H1 (cell line): ENCODE measurements at regions not wholly inside any gene's neighbourhood (a gene's known extent, or its start where the extent isn't known, plus 50 kb on each side); places are given as distances from the start of the nearest gene placed in this dataset.
"Not testable (repeated sequence)": the region's sequence is repeated elsewhere in the genome, so short reads cannot be mapped to it uniquely, and the experiment has no call there.

Source experiments
- CTCF ChIA-PET: fragments of 300-600 bp; sonication (Branson Sonifier 250); formaldehyde crosslinking; loops from one replicate; lab custom pipeline; 2021; ENCODE audit not compliant: partially characterized antibody; lab: Charles Lee
- POLR2A ChIA-PET: fragments of 300-600 bp; sonication (Branson Sonifier 250); formaldehyde crosslinking; loops from one replicate; lab custom pipeline; 2021; ENCODE audit warnings: inconsistent platforms; ENCODE audit not compliant: partially characterized antibody; lab: Charles Lee
- DNase-seq, 2 experiments: peaks; one replicate each; pipeline versions ENCODE4 v3.0.0 to v3.0.0-alpha.2; 2010 to 2022; ENCODE audit warnings: low spot score in 2 of 2, low read depth in 1 of 2, mixed read lengths in 1 of 2
- FAIRE-seq: peaks from 2 replicates; lab custom pipeline; 2011; peaks lifted over from hg19 to GRCh38; lab: Jason Lieb, UNC
- H2AFZ ChIP-seq: 2 replicates; pipeline ENCODE4 v1.8.1; 2012; ENCODE audit warnings: low read length, inconsistent platforms
- H2AK5ac ChIP-seq: 2 replicates; pipeline ENCODE4 v1.6.1; 2013; ENCODE audit warnings: low read depth, low read length
- H2BK120ac ChIP-seq: replicated peaks from 2 replicates; pipeline ENCODE3; 2013; ENCODE audit warnings: low read depth, low read length, inconsistent platforms
- H2BK12ac ChIP-seq: 2 replicates; pipeline ENCODE4 v1.6.1; 2013; ENCODE audit warnings: low read depth, low read length
- H2BK15ac ChIP-seq: 2 replicates; pipeline ENCODE4 v1.6.1; 2013; ENCODE audit warnings: low read length
- H2BK20ac ChIP-seq: 2 replicates; pipeline ENCODE4 v1.6.1; 2013; ENCODE audit warnings: low read length
- H2BK5ac ChIP-seq: 2 replicates; pipeline ENCODE4 v1.6.1; 2013; ENCODE audit warnings: low read depth, low read length
- H3K14ac ChIP-seq: 2 replicates; pipeline ENCODE4 v1.6.1; 2013; ENCODE audit warnings: inconsistent platforms; ENCODE audit not compliant: insufficient read length
- H3K18ac ChIP-seq: 2 replicates; pipeline ENCODE4 v1.6.1; 2013; ENCODE audit warnings: low read length; ENCODE audit errors: extremely low read depth
- H3K23ac ChIP-seq: 2 replicates; pipeline ENCODE4 v1.6.1; 2013; ENCODE audit warnings: inconsistent platforms; ENCODE audit not compliant: insufficient read length
- H3K23me2 ChIP-seq: 2 replicates; pipeline ENCODE4 v1.6.1; 2013; ENCODE audit warnings: low read depth, low read length
- H3K27ac ChIP-seq: 2 replicates; pipeline ENCODE4 v1.6.1; 2011; ENCODE audit warnings: low read depth, low read length, inconsistent platforms
- H3K27me3 ChIP-seq, 4 experiments: replicated peaks in 1 of 4; 1 replicate in 1 of 4; 2 replicates in 3 of 4; pipeline versions ENCODE4 v1.6.1 to v1.8.1; 2011 to 2013; ENCODE audit warnings: low read length in 3 of 4, mild to moderate bottlenecking in 3 of 4, inconsistent platforms in 2 of 4, mixed read lengths in 2 of 4, moderate library complexity in 1 of 4; ENCODE audit not compliant: control insufficient read depth in 3 of 4, insufficient read depth in 3 of 4; ENCODE audit errors: extremely low read depth in 1 of 4
- H3K36me3 ChIP-seq, 4 experiments: 2 replicates each; pipeline versions ENCODE4 v1.6.1 to v1.8.1; 2011 to 2013; ENCODE audit warnings: mild to moderate bottlenecking in 4 of 4, low read length in 3 of 4, moderate library complexity in 2 of 4, control low read depth in 1 of 4, inconsistent platforms in 1 of 4; ENCODE audit not compliant: insufficient read depth in 4 of 4, control insufficient read depth in 2 of 4
- H3K4ac ChIP-seq: replicated peaks from 2 replicates; pipeline ENCODE3; 2013; ENCODE audit warnings: low read length, low read depth, mixed read lengths, inconsistent platforms; ENCODE audit not compliant: insufficient read length
- H3K4me1 ChIP-seq, 4 experiments: replicated peaks in 1 of 4; 1 replicate in 1 of 4; 2 replicates in 3 of 4; pipeline versions ENCODE4 v1.6.1 to v1.8.1; 2011 to 2013; ENCODE audit warnings: low read length in 3 of 4, inconsistent platforms in 2 of 4, mixed read lengths in 1 of 4; ENCODE audit not compliant: insufficient read depth in 4 of 4, control insufficient read depth in 3 of 4
- H3K4me2 ChIP-seq, 2 experiments: 2 replicates each; pipeline versions ENCODE4 v1.6.1 to v1.8.1; 2011 to 2013; ENCODE audit warnings: low read depth in 2 of 2, low read length in 2 of 2, control low read depth in 1 of 2, inconsistent platforms in 1 of 2, mild to moderate bottlenecking in 1 of 2; ENCODE audit not compliant: insufficient read depth in 1 of 2
- H3K4me3 ChIP-seq, 4 experiments: fragments of 200-600, 300-600 bp in 1 of 4; sonication (generic), shearing (Covaris generic), sonication (Bioruptor Twin) in 1 of 4; 2 replicates each; pipeline versions ENCODE4 v1.5.1 to v1.8.1; 2011 to 2016; ENCODE audit warnings: low read length in 4 of 4, low read depth in 3 of 4, control low read depth in 2 of 4, inconsistent platforms in 2 of 4, mild to moderate bottlenecking in 2 of 4, mixed read lengths in 1 of 4, moderate library complexity in 1 of 4; ENCODE audit not compliant: insufficient read depth in 2 of 4; ENCODE audit errors: extremely low read depth in 1 of 4
- H3K56ac ChIP-seq: replicated peaks from 2 replicates; pipeline ENCODE3; 2013; ENCODE audit warnings: low read depth, mild to moderate bottlenecking, mixed read lengths, low read length, inconsistent platforms; ENCODE audit not compliant: insufficient read length
- H3K79me1 ChIP-seq: 2 replicates; pipeline ENCODE4 v1.6.1; 2013; ENCODE audit warnings: low read depth, low read length, control low read depth
- H3K79me2 ChIP-seq, 2 experiments: 2 replicates each; pipeline versions ENCODE4 v1.6.1 to v1.8.1; 2012 to 2013; ENCODE audit warnings: low read length in 2 of 2, mild to moderate bottlenecking in 2 of 2, inconsistent platforms in 1 of 2; ENCODE audit not compliant: insufficient read depth in 2 of 2, control insufficient read depth in 1 of 2
- H3K9ac ChIP-seq, 4 experiments: replicated peaks in 1 of 4; 1 replicate in 1 of 4; 2 replicates in 3 of 4; pipeline versions ENCODE4 v1.6.1 to v1.8.1; 2011 to 2013; ENCODE audit warnings: low read depth in 3 of 4, low read length in 3 of 4, control low read depth in 2 of 4, mild to moderate bottlenecking in 2 of 4, moderate library complexity in 2 of 4, inconsistent platforms in 1 of 4; ENCODE audit errors: extremely low read depth in 1 of 4
- H3K9me3 ChIP-seq, 2 experiments: 2 replicates each; pipeline versions ENCODE4 v1.6.1 to v1.8.1; 2012 to 2013; ENCODE audit warnings: mild to moderate bottlenecking in 2 of 2, moderate library complexity in 2 of 2, control low read depth in 1 of 2, inconsistent platforms in 1 of 2, low read depth in 1 of 2, low read length in 1 of 2, mixed read lengths in 1 of 2; ENCODE audit not compliant: insufficient read depth in 2 of 2
- H4K20me1 ChIP-seq, 2 experiments: replicated peaks in 1 of 2; 2 replicates each; pipeline versions ENCODE3 to v1.8.1; 2011 to 2013; ENCODE audit warnings: inconsistent platforms in 2 of 2, low read length in 2 of 2, mild to moderate bottlenecking in 1 of 2; ENCODE audit not compliant: insufficient read depth in 2 of 2, control insufficient read depth in 1 of 2
- H4K5ac ChIP-seq: 2 replicates; pipeline ENCODE4 v1.6.1; 2013; ENCODE audit warnings: low read length, low read depth, mixed read lengths, inconsistent platforms; ENCODE audit not compliant: insufficient read length
- H4K8ac ChIP-seq: 2 replicates; pipeline ENCODE4 v1.8.0; 2013; ENCODE audit warnings: mild to moderate bottlenecking, moderate library complexity, low read length, inconsistent platforms; ENCODE audit not compliant: insufficient read depth; ENCODE audit errors: extremely low read depth
- H4K91ac ChIP-seq: replicated peaks from 2 replicates; pipeline ENCODE3; 2013; ENCODE audit warnings: low read length, mixed read lengths, inconsistent platforms; ENCODE audit not compliant: insufficient read length
- WGBS, 2 experiments: shearing (Covaris generic) in 1 of 2; methylation state at CpG; one replicate each; pipeline versions ENCODE4 v1.1.6 to v1.1.7; 2013 to 2015; ENCODE audit warnings: low lambda C conversion rate in 2 of 2, mixed read lengths in 2 of 2, inconsistent platforms in 1 of 2, low coverage in 1 of 2, missing lambda C conversion rate in 1 of 2; ENCODE audit not compliant: insufficient replicate concordance in 2 of 2, insufficient coverage in 1 of 2, insufficient read length in 1 of 2; ENCODE audit errors: extremely low coverage in 1 of 2, missing lambda C conversion rate in 1 of 2; 5-methylcytosine and 5-hydroxymethylcytosine counted together

GRCh38 chr11:71367276-71367675 lies 80.9 kb downstream of the DHCR7 start:
- H3K23me2 ChIP-seq, H2BK15ac ChIP-seq, H3K4me3 ChIP-seq, H2BK12ac ChIP-seq, H3K9ac ChIP-seq, H4K8ac ChIP-seq, H2AFZ ChIP-seq, H3K4me1 ChIP-seq, DNase-seq, H3K4me2 ChIP-seq, H3K18ac ChIP-seq, H4K5ac ChIP-seq, H3K14ac ChIP-seq, H2BK20ac ChIP-seq, POLR2A ChIA-PET, H2BK120ac ChIP-seq, H3K27me3 ChIP-seq, H3K36me3 ChIP-seq, H3K27ac ChIP-seq, H3K56ac ChIP-seq, H3K4ac ChIP-seq, H2BK5ac ChIP-seq, H2AK5ac ChIP-seq, H3K79me2 ChIP-seq, H3K23ac ChIP-seq, H4K91ac ChIP-seq, H4K20me1 ChIP-seq, H3K79me1 ChIP-seq, FAIRE-seq, H3K9me3 ChIP-seq: not testable (repeated sequence)
- 75% methylated on average over 1 of the region's 3 CpGs; no CpG with 5 or more reads in 1 of the 2 experiments for WGBS, 2 experiments
- CTCF ChIA-PET = interaction anchor here (0.8 to 7.5 kb wide), 3 partner anchors 12 to 114 kb away, joined by 3 to 64 read pairs (median 3); no protein-coding TSS in a partner anchor
